Mesendoderm (in vitro differentiated cells): ENCODE measurements at regions not wholly inside any gene's neighbourhood (a gene's known extent, or its start where the extent isn't known, plus 50 kb on each side); places are given as distances from the start of the nearest gene placed in this dataset.
"Not testable (repeated sequence)": the region's sequence is repeated elsewhere in the genome, so short reads cannot be mapped to it uniquely, and the experiment has no call there.

ENCODE experiments used
- DNase-seq: peaks from one replicate; pipeline ENCODE4 v3.0.0; 2013
- H2AK5ac ChIP-seq: 2 replicates; pipeline ENCODE4 v1.6.1; 2013; ENCODE audit warnings: low read length, inconsistent platforms
- H2BK120ac ChIP-seq: 2 replicates; pipeline ENCODE4 v1.6.1; 2013; ENCODE audit warnings: low read depth, mild to moderate bottlenecking, low read length, moderate library complexity, mixed read lengths
- H2BK15ac ChIP-seq: replicated peaks from 2 replicates; pipeline ENCODE4 v1.6.1; 2013; ENCODE audit warnings: low read depth, mild to moderate bottlenecking, moderate library complexity
- H2BK5ac ChIP-seq: 2 replicates; pipeline ENCODE4 v1.6.1; 2013; ENCODE audit warnings: low read length, inconsistent platforms
- H3K18ac ChIP-seq: 2 replicates; pipeline ENCODE4 v1.6.1; 2013; ENCODE audit warnings: mild to moderate bottlenecking, low read length, mixed read lengths
- H3K23ac ChIP-seq: one replicate; pipeline ENCODE4 v1.6.1; 2013; ENCODE audit warnings: low read length
- H3K27ac ChIP-seq: 2 replicates; pipeline ENCODE4 v1.5.1; 2013; ENCODE audit warnings: low read depth, mild to moderate bottlenecking, inconsistent platforms, low read length, moderate library complexity
- H3K27me3 ChIP-seq: 2 replicates; pipeline ENCODE4 v1.6.1; 2013; ENCODE audit warnings: low read length, control low read depth, mild to moderate bottlenecking, inconsistent platforms; ENCODE audit not compliant: insufficient read depth, poor library complexity
- H3K36me3 ChIP-seq: 2 replicates; pipeline ENCODE4 v1.6.1; 2013; ENCODE audit warnings: low read length, inconsistent platforms; ENCODE audit not compliant: control insufficient read depth, insufficient read depth
- H3K4ac ChIP-seq: one replicate; pipeline ENCODE4 v1.6.1; 2013; ENCODE audit warnings: low read depth, mild to moderate bottlenecking, low read length, moderate library complexity
- H3K4me1 ChIP-seq: 2 replicates; pipeline ENCODE4 v1.6.1; 2013; ENCODE audit warnings: low read depth, low read length, inconsistent platforms; ENCODE audit not compliant: control insufficient read depth
- H3K4me2 ChIP-seq: 2 replicates; pipeline ENCODE4 v1.6.1; 2013; ENCODE audit warnings: low read length
- H3K4me3 ChIP-seq: 2 replicates; pipeline ENCODE4 v1.5.1; 2013; ENCODE audit warnings: mild to moderate bottlenecking, low read length
- H3K56ac ChIP-seq: one replicate; pipeline ENCODE4 v1.6.1; 2013; ENCODE audit warnings: low read length
- H3K79me1 ChIP-seq: 2 replicates; pipeline ENCODE4 v1.6.1; 2013; ENCODE audit warnings: low read length, inconsistent platforms
- H3K79me2 ChIP-seq: 2 replicates; pipeline ENCODE4 v1.6.1; 2013; ENCODE audit warnings: mild to moderate bottlenecking, low read length; ENCODE audit not compliant: control insufficient read depth, insufficient read depth
- H3K9ac ChIP-seq: 2 replicates; pipeline ENCODE4 v1.6.1; 2013; ENCODE audit warnings: low read length, inconsistent platforms
- H4K5ac ChIP-seq: one replicate; pipeline ENCODE4 v1.6.1; 2013; ENCODE audit warnings: low read length
- H4K8ac ChIP-seq: one replicate; pipeline ENCODE4 v1.6.1; 2013; ENCODE audit warnings: low read depth, mild to moderate bottlenecking, control low read depth, low read length, moderate library complexity
- WGBS: extraction: QIAGEN DNeasy Blood & Tissue Kit; methylation state at CpG from one replicate; pipeline ENCODE4 v1.1.7; 2013; ENCODE audit warnings: low lambda C conversion rate, missing lambda C conversion rate; ENCODE audit not compliant: insufficient coverage; ENCODE audit errors: extremely low coverage; 5-methylcytosine and 5-hydroxymethylcytosine counted together

GRCh38 chrX:63418211-63418610, 67.1 kb upstream of the SPIN4 start:
- no peak overlapping the region for H3K23ac ChIP-seq

GRCh38 chrX:63417649-63418048, 66.5 kb upstream of the SPIN4 start:
- no peak overlapping the region for H3K56ac ChIP-seq
- no peak for DNase-seq
- no peak overlapping the region for H3K27ac ChIP-seq
- H2BK120ac ChIP-seq, result no peak overlapping the region
- no peak overlapping the region for H3K4me3 ChIP-seq
- H3K4me1 ChIP-seq, result no peaks in the 10 kb centered on the region
- no peak overlapping the region for H3K4me2 ChIP-seq
- H4K8ac ChIP-seq, result no peak overlapping the region
- H3K27me3 ChIP-seq, result no peaks in the 10 kb centered on the region
- H3K79me1 ChIP-seq, result no peaks in the 10 kb centered on the region
- no CpG with 5 or more reads among the region's 4 CpGs for WGBS
- H3K9ac ChIP-seq, result no peak overlapping the region
- no peak overlapping the region for H3K18ac ChIP-seq
- no peak overlapping the region for H2BK5ac ChIP-seq
- no peak overlapping the region for H2AK5ac ChIP-seq
- H3K23ac ChIP-seq, result no peak overlapping the region
- H3K4ac ChIP-seq, result no peak overlapping the region
- no peak overlapping the region for H2BK15ac ChIP-seq
- no peaks in the 10 kb centered on the region for H3K79me2 ChIP-seq
- H4K5ac ChIP-seq, result no peak overlapping the region
- H3K36me3 ChIP-seq, result no peaks in the 10 kb centered on the region

More at GRCh38 chrX:63418211-63418610, 67.1 kb upstream of the SPIN4 start:
- Histone ChIP-seq H3K79me1 (no peaks in the 10 kb centered on the region), H3K79me2 (no peaks in the 10 kb centered on the region), H2AK5ac (no peak overlapping the region), H3K27me3 (no peaks in the 10 kb centered on the region), H4K8ac (no peak overlapping the region), H3K9ac (no peak overlapping the region), H2BK15ac (no peak overlapping the region), H3K4me1 (no peaks in the 10 kb centered on the region), H3K56ac (no peak overlapping the region), H3K4me3 (no peak overlapping the region), H3K36me3 (no peaks in the 10 kb centered on the region), H2BK120ac (no peak overlapping the region), H2BK5ac (no peak overlapping the region), H3K27ac (no peak overlapping the region), H3K18ac (no peak overlapping the region), H4K5ac (no peak overlapping the region), H3K4me2 (no peak overlapping the region), H3K4ac (no peak overlapping the region)
- peak; percentile 54 for DNase-seq
- no CpG with 5 or more reads among the region's 4 CpGs for WGBS

DNA sequence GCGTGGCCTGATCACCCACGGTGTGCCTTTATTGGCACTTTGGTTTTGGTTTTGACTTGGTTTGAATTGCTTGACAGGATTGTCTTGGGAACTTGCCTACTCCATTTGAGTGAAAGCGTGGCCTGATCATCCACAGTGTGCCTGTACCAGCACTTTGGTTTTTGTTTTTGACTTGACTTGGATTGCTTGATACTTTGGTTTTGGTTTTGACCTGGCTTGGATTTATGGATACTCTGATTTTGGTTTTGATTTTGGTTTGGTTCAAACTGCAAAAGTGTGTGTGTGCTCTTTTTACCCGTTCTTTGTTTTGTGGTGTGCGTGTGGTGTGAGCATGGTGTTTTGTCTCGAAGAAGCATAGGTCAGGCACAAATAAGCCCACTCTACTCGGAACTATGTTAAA, 58.8 kb upstream of the SPIN4 start:
- no CpG with 5 or more reads among the region's 7 CpGs for WGBS
- not testable (repeated sequence) for H3K4me3 ChIP-seq, H3K4me2 ChIP-seq, H3K23ac ChIP-seq, H3K79me2 ChIP-seq, H4K5ac ChIP-seq, H3K27ac ChIP-seq, DNase-seq, H3K27me3 ChIP-seq, H2BK15ac ChIP-seq, H3K18ac ChIP-seq, H3K9ac ChIP-seq, H3K79me1 ChIP-seq, H4K8ac ChIP-seq, H3K4ac ChIP-seq, H2AK5ac ChIP-seq, H2BK120ac ChIP-seq, H3K56ac ChIP-seq, H3K4me1 ChIP-seq, H3K36me3 ChIP-seq, H2BK5ac ChIP-seq

GRCh38 chrX:63408050-63408449, 56.9 kb upstream of the SPIN4 start:
- Histone ChIP-seq H3K4me1 (no peaks in the 10 kb centered on the region), H2AK5ac (no peak overlapping the region), H3K4me3 (no peak overlapping the region), H3K9ac (no peak overlapping the region), H2BK5ac (no peak overlapping the region), H3K56ac (no peak overlapping the region), H3K4me2 (no peak overlapping the region), H3K27ac (no peak overlapping the region), H3K18ac (no peak overlapping the region), H4K5ac (no peak overlapping the region), H3K79me1 (no peaks in the 10 kb centered on the region), H3K4ac (no peak overlapping the region), H3K36me3 (no peaks in the 10 kb centered on the region), H4K8ac (no peak overlapping the region), H2BK120ac (no peak overlapping the region), H2BK15ac (no peak overlapping the region), H3K27me3 (no peaks in the 10 kb centered on the region), H3K79me2 (no peaks in the 10 kb centered on the region), H3K23ac (no peak overlapping the region)
- WGBS, result no CpG with 5 or more reads among the region's 1 CpG
- no peak for DNase-seq

GRCh38 chrX:63404332-63404731, 53.2 kb upstream of the SPIN4 start:
- Histone ChIP-seq H3K4me2 (no peak overlapping the region), H3K9ac (no peak overlapping the region), H3K79me2 (no peaks in the 10 kb centered on the region), H4K5ac (no peak overlapping the region), H2BK15ac (no peak overlapping the region), H3K18ac (no peak overlapping the region), H3K56ac (no peak overlapping the region), H2BK5ac (no peak overlapping the region), H3K27ac (no peak overlapping the region), H2AK5ac (no peak overlapping the region), H4K8ac (no peak overlapping the region), H3K4ac (no peak overlapping the region), H3K79me1 (no peaks in the 10 kb centered on the region), H3K4me3 (no peak overlapping the region), H3K36me3 (no peaks in the 10 kb centered on the region), H3K23ac (no peak overlapping the region), H2BK120ac (no peak overlapping the region), H3K27me3 (no peaks in the 10 kb centered on the region), H3K4me1 (no peaks in the 10 kb centered on the region)
- no peak for DNase-seq
- no CpG with 5 or more reads among the region's 1 CpG for WGBS

DNA sequence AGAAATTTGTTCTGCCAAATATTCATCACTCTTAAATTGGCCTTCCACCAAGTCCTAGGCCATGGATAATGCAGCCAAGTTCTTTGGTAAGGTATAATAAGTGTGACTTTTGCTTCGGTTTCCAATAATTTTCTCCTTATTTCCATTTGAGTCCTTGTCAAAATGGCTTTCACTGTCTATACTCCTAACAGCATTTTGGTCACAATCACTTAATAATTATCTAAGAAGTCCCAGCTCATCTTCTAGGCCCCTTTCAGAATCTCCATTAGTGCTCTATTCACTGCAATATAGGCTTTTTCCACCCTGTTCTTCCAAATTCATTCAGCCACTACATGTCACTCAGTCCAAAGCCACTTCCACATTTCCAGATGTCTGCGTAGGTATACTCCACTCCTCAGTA, 51.0 kb upstream of the SPIN4 start:
- H3K9ac ChIP-seq, result no peak overlapping the region
- H2AK5ac ChIP-seq, result no peak overlapping the region
- H2BK5ac ChIP-seq, result no peak overlapping the region
- no peak overlapping the region for H2BK120ac ChIP-seq
- H3K4me2 ChIP-seq, result no peak overlapping the region
- H2BK15ac ChIP-seq, result no peak overlapping the region
- H3K79me2 ChIP-seq, result no peaks in the 10 kb centered on the region
- no peaks in the 10 kb centered on the region for H3K79me1 ChIP-seq
- no peak overlapping the region for H3K27ac ChIP-seq
- H3K4me1 ChIP-seq, result no peaks in the 10 kb centered on the region
- H4K5ac ChIP-seq, result no peak overlapping the region
- no CpG with 5 or more reads among the region's 2 CpGs for WGBS
- H3K23ac ChIP-seq, result no peak overlapping the region
- no peak overlapping the region for H3K4me3 ChIP-seq
- no peak overlapping the region for H3K56ac ChIP-seq
- H3K36me3 ChIP-seq, result no peaks in the 10 kb centered on the region
- no peak overlapping the region for H4K8ac ChIP-seq
- no peaks in the 10 kb centered on the region for H3K27me3 ChIP-seq
- no peak overlapping the region for H3K4ac ChIP-seq
- no peak overlapping the region for H3K18ac ChIP-seq
- no peak for DNase-seq
